HG02981 (cell line): ENCODE measurements at regions not wholly inside any gene's neighbourhood (a gene's known extent, or its start where the extent isn't known, plus 50 kb on each side); places are given as distances from the start of the nearest gene placed in this dataset.

Experiments
- ATAC-seq: cut with Tn5 transposase; IDR thresholded peaks from one replicate; pipeline ENCODE4 v1.9.1; 2021; ENCODE audit warnings: mild to moderate bottlenecking, moderate library complexity; ENCODE audit not compliant: unreplicated experiment

DNA sequence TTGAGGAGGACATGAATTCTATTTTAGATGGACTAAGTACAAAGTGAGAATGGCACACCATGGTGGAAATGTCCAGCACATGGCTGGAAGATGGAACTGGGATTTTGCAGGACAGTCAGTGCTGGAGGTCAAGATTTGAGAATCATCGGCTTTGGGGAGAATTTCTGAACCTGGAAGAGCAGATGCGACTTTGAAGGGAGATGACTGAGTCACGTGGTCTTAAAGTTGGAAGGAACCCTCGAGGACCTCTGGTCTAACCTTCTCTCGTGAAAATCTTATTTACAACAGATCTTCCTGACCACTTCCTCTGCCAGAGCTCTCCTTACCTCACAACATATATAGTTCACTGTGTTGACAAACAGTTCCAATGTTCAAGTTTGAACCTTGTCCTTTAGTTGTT is 415.4 kb downstream of the ATP23 start:
- no peak for ATAC-seq

- ATAC-seq = no peak
Observed at GRCh38 chr12:58357511-58357910, 416.1 kb downstream of the ATP23 start.

- ATAC-seq = no peak
Observed at GRCh38 chr12:58358369-58358768, 417.0 kb downstream of the ATP23 start.

DNA sequence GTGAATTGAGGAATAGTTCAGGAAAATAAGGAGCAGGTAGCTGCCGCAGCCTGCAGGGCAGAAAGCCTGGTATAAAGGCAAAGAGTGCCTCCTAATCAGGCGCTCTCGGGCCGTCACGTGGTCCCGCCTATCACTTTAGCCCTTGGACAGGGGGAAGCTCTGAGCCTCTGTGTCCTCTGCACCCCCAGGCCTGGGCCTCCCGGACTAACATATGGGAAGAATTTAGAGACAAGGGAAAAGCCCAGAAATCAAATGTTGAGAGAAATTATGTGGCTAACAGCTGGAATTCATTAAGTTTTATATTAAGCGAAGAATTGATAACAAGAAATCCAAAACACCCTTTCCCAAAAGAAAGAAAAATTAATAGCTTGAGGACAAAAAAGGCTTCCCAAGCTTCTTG is 417.7 kb downstream of the ATP23 start:
- ATAC-seq = no peak

- ATAC-seq = no peak
Observed at GRCh38 chr12:58361056-58361455, 419.7 kb downstream of the ATP23 start.

DNA sequence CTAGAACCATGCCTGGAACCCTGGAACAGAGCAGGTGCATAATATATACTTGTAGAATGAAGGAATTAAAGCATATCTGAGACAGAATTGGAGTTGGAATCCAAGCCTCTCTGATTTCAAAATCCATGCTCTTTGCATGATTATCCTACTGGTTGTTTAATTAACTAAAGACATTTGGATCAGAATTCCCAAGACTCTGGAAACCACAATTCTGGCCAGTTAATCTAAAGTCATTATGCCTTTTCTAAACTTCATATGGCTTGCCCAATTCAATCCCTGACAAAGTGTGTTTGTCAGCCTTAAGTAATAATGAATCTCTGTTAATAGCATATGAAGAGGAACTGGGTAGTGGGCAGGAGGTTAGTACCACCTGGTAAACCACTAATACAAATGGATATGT is 422.6 kb downstream of the ATP23 start:
- no peak for ATAC-seq

- no peak for ATAC-seq
Observed at GRCh38 chr12:58364389-58365086, 423.2 kb downstream of the ATP23 start.

DNA sequence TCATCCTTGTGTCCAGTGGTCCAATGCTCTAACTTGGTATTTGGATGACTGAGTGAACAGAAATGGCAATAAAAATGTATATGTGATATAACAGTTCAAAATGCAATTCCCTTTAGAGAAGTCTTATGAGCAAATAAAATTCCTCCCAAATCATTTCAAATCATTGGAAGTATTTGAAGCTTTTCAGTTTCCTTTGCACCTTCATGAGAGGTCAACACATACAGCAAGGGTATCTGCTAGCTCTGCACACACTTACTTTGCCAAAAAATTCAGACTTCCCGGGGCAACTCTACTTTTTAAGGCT is 423.7 kb downstream of the ATP23 start:
- ATAC-seq = no peak

DNA sequence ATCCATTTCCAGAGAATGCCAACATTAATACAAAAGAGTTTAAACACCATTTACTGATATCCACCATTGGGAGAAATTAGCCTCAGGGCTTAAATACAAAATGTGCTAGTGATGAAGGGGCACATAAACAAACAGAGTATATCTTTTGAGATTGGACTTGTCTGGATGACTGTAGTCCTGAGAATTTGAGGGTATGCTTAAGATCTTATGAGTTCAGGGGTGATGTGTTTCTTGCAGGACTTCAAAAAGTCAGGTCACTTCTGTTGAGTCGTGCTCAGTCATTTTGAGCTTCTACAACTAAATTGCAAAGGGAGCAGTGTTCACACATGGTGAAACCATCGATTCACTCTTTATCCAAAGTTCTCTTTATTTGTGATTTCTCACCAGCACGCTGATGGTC is 425.7 kb downstream of the ATP23 start:
- no peak for ATAC-seq

DNA sequence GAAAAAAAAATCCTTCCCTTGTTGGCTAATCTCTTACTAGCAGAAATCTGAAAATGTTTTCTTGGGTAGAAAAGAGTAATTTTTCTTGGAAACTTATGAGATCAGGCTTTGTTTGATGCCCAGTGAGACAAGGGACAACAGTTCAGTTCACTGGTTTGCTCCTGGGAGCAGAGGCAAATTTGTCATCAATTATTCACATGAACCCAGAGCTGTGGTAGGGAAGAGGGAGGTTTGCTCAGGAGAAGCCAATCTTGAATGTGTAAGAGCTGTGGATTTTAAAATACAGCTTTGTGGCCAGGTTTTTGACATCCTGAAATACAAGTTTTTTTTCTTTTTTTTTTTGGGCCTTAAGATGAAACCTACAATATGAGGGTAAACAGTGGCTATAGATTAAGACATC is 426.6 kb downstream of the ATP23 start:
- no peak for ATAC-seq

DNA sequence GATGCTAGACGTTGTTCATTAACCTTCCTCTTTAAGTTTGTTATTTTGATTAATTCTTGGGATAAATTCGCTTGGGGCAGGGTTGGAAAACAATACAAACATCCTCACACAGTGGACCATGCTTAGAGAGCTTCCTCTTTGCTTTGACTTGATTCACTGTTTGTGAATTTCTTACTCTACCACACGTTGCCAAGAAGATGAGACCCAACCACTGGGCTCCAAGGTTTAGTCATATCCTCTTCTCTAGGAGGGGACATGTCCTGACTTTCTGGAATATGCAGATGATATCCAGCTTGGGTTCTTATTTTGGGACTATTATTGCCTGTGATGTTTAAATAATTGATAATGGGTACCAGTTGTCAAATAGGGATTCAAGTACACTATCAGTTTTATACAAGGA is 428.2 kb downstream of the ATP23 start:
- ATAC-seq = no peak

DNA sequence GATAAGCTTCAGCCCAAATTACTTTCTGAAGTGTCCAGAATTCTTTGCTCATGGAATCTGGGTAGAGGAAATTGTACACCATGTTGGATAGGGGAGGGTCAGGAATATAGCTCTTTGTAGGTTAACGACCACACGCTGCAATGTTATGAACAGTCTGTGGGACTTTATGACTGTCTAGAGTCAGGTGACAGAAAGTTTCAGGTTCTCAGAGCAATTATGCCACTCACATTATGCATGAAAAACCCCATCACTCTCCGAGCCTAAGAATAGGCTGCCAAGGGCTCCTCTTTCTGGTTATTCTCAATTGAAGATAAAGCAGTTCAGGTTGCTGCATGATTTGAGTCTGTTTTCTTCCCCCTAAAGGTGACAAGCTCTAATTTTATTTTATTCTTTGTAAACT is 430.9 kb downstream of the ATP23 start:
- ATAC-seq = peak; percentile 63

- no peak for ATAC-seq
Observed at GRCh38 chr12:58378028-58378427, 436.7 kb downstream of the ATP23 start.

DNA sequence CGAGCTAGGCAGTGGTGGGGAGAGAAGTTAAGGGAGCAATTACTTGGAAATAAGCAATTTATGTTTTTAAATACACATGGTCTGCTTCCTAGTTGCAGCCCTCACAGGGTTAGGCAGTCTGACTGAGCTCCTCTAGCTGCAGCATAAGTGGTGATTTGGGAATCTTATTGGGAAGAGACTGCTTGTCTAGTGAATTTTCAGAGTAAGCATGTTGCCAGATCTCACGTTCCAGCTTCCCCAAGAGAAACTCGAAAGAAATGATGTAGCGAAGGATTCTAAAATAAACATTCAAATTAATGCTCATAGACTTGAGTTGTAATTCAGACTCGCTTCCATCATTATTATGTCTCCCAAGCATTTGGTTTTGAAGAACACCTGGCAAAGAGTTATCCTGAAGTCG is 440.2 kb downstream of the ATP23 start:
- ATAC-seq = no peak

GRCh38 chr12:58384196-58384595 is 442.8 kb downstream of the ATP23 start:
- ATAC-seq = no peak

- no peak for ATAC-seq
Observed at GRCh38 chr12:58386136-58386535, 444.8 kb downstream of the ATP23 start.

- no peak for ATAC-seq
Observed at GRCh38 chr12:58387199-58387598, 445.8 kb downstream of the ATP23 start.

- no peak for ATAC-seq
Observed at GRCh38 chr12:58388261-58388660, 446.9 kb downstream of the ATP23 start.

DNA sequence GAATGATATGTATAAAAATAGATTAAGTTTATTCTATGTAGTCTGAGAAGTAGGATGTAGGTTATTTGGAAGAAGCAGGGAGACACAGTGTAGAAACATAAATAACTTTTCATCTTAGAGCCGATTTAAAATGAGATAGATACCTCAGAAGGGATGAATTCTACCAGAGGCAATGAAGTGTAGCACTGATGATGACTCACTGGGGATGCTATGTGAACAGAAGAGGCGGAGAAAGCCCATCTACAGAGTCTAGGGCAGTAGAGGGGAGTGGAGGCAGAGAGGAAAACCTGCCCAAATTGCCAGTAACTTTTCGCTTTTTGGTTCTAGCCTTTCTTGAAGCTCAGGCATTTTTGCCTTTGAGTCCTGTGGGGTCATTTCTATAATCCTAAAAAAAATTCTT is 451.8 kb downstream of the ATP23 start:
- no peak for ATAC-seq

- no peak for ATAC-seq
Observed at GRCh38 chr12:58395056-58395455, 453.7 kb downstream of the ATP23 start.

DNA sequence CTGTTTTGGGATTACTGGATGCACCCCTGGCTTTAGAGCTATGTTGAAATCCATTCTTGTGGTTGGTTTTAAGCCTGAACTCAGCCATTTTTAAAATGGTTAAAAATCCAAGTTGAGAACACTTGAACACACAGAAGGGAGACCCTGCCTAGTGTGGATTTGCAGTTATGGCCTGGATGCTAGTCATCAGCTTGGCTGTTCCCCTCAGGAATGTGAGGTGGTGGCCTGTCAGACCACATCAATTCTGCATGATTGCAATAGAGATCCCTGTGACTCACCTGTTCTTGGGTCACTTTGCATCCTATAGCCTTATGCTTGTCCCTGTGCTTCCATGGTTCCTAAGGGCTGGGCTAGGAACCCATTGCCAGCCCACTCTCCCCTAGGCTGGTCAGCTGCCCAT is 454.1 kb downstream of the ATP23 start:
- ATAC-seq = no peak

GRCh38 chr12:58396239-58396638 is 454.9 kb downstream of the ATP23 start:
- no peak for ATAC-seq

DNA sequence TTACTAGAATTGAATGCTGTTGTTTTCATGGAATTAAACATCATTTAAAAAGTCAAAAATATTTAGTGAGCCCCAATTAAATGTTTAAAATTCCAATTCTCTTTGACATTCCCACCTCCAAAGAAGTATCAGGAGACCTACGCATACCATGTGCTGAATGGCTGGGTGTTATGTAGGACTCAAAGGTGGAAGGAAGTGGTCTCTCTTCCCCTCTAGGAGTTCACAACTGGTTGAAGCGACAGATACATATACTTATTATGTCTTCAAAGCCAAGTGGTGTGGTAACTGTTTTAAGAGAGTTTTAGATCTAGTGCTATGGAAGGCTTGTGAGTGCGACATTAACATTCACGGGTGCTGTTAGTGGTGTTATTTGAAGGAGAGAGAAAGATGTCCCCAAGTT is 464.0 kb downstream of the ATP23 start:
- no peak for ATAC-seq

DNA sequence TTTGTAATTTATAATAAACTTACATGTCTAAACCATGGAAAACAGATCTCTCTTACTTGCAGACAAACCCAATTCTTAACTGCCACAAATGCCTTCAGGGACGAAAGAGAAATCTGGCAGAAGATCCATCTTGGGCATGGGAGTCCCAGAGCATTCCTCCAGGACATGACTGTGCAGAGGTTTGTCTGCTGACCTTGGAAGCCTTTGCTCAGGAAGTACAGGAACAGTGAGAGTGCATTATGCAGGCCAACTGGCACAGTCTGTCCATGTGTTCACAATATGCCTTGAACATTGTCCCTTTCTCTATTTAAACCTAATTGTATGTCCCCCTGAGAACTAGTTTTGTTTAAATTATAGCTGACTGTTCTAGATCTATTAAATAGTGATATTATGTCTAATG is 467.1 kb downstream of the ATP23 start:
- no peak for ATAC-seq
